ENCODE measurements at regions not wholly inside any gene's neighbourhood (a gene's known extent, or its start where the extent isn't known, plus 50 kb on each side); places are given as distances from the start of the nearest gene placed in this dataset.
"Not testable (repeated sequence)": the region's sequence is repeated elsewhere in the genome, so short reads cannot be mapped to it uniquely, and the experiment has no call there.

DNA sequence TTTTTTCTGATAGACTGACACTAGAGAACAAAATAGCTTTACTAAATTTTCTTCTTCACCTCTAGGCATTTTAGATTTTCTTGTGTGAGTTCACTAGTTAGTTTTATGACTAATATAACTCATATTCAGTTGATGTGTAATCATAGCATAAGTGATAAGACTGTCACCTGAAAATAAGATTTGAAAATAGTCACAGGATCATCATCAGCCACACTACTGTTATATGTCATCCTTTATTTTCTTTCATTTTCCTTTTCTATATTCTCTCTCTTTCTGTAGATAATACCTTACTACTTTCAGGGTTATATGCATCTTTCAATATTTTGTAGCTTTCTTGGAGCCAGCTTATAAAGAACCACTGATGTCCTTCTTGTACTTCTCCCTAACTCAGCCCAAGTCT, 292.6 kb downstream of the TDRD3 start:
- DNase-seq (ENCODE audit: low spot score): no peak

DNA sequence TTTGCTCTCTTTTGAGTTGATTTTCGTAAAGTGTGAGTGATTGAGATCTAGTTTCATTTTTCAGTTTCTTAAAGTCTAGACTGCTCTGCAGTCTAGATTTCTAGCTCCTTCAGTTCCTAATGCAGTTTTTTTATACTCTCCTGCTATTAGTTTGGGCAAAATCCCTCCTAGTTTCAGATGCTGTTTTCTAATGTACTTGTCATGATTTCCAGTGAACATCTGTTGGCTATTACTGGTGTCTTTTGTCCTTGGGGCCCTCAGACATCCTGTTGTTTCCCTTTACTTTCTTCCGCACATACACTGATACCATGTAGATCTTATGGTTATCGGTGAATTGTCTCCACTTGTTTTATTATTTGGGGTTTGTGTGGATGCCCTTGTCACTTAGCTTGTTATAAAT, 292.1 kb downstream of the TDRD3 start:
- DNase-seq (ENCODE audit: low spot score): no peak

DNA sequence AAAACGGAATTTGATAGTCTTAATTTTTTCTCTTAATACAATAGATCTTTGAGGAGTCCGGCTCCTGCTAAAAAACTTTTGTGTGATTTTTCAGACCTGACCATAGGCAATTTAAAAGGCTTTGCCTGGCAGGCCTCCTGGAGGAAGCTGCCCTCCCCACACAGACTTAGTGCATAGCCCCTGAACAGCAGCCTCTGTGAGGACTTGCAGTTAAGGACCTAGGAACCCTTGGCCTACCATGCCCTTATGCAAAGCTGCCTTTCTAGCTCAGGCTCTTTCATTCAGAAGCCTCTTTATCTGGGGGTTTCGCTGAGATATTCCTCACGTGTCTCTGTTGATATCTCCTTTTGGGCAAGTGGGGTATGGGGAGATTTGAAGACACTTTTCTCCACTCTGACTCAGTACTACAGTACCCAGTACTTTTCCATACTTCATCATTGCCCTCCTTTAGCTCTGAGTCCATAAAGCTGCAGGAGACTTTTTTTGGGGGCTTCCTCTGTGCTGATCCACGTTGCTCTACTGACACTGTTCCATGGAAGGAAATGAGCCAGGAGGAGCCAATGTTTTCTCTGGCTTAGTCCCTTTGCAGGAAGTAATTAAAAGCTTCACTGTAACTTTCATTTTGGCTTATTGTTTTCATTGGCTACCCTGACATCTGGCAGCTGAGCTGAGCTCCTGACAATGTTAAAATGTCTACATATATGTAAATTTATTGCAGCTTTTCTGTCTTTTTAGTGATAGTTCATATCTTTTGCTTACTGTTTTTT, 283.1 kb downstream of the TDRD3 start:
- DNase-seq (ENCODE audit: low spot score): no peak

DNA sequence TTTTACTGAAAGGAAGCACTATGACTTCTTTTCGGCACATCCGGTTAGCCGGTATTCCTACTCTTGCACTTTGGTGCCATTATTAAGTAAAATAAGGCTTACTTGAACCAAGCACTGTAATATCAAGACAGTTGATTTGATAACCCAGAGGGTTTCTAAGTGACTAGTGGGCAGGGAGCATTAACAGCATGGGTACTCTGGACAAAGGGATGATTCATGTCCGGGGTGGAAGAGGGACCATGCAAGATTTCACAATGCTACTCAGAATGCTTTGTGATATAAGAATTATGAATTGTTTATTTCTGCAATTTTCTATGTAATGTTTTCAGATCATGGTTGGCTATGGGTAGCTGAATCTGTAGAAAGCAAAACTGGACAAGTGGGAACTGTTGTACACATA, 282.1 kb downstream of the TDRD3 start:
- DNase-seq (ENCODE audit: low spot score): peak; percentile 24

DNA sequence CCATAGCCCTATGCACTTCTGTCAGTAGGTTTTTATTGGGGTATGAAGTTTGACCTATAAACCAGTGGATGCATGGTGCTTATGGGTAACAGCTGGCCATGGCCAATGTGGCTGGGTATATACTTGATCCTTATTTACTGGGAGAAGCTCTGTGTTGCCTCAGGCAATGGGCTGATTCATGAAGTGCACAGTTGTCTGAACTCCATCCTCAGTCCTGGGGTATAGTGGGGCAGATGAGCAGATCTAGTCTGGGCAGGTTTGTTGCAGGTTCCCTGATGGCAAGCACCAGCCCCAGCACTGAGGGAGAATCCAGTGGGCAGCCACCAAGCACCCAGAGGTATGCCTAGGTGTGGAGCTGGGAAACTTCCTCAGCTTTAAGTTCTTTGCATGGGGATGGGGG, 274.4 kb downstream of the TDRD3 start:
- DNase-seq (ENCODE audit: low spot score): no peak

DNA sequence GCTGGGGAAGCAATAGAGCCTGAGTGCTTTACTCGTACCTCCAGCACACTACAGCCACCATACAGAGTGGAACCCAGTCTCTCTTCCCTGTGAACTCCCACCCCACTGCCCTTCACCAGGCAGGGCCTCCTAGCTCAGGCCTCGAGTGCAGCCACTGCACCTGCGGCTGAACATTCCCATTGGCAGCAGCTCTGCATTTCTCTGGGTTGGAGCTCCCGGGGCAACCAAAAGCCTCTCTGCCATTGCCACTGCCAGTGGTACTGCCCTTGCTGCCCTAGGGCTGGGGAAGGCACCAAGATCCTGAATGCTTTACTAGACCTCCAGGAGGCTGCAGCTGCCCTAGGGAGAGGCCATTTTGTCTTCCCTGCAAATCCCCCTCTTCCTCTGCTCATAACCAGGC, 266.8 kb downstream of the TDRD3 start:
- no peak for DNase-seq (ENCODE audit: low spot score)

DNA sequence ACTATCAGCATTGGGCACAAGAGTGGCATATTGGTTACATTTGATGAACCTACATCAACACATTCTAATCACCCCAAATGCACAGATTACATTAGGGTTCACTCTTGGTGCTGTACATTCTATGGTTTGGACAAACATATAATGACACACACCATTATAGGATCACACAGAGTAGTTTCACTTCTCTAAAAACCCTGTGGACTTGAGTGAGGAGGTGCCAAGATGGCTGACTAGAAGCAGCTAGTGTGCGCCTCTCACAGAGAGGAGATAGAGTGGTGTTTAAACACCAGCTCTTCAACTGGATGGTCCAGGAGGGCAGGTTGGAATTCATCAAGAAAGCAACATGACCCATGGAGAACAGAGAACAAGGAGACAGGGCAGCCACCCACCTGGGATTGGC, 265.6 kb downstream of the TDRD3 start:
- DNase-seq (ENCODE audit: low spot score): no peak

DNA sequence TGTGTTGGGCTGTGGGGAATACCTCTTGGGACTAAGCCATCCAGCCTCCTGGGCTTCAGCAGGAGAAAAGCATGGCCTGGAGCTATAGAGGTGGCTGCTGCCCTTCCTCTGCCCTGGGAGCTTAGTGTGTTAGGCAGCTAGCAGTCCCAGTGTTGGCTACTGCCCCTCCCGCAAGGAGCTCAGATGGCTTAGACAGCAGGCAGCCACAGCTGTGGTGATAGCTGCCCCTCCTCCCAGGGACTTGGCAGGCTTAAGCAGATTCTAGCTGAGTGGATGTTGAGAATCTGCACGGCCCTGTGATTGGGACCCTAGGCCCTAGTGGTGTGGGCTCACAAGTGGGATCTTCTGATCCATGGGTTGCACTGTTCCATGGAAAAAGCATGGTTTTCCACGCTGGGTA, 264.5 kb downstream of the TDRD3 start:
- no peak for DNase-seq (ENCODE audit: low spot score)

DNA sequence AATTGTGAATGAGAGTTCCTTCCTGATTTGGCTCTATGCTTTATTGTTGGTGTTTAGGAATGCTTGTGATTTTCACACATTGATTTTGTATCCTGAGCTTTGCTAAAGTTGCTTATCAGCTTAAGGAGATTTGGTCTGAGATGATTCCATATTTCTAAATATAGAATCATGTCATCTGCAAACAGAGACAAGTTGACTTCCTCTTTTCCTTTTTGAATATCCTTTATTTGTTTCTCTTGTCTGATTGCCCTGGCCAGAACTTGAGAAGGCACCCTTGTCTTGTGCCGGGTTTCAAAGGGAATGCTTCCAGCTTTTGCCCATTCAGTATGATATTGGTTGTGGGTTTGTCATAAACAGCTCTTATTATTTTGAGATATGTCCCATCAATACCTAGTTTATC, 260.6 kb downstream of the TDRD3 start:
- DNase-seq (ENCODE audit: low spot score): not testable (repeated sequence)

DNA sequence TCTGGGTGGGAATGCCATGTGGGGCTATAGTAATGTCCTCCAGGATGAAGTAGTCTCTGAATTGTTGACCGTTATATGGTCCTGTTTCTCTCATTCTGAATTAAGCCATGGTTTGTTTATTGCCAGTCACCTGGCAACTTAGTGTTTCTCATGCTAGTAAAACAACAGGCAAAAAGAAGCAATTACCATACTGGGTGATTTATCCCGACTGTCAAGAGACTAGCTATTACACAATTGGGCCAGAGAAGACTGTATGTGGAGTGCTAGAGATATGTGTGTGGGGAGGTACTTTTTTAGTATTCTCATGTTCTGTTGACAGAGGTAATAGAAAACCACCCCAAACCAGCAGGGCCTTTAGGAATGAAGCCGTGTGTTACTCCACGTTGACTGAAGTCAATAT, 258.2 kb downstream of the TDRD3 start:
- DNase-seq (ENCODE audit: low spot score): no peak

DNA sequence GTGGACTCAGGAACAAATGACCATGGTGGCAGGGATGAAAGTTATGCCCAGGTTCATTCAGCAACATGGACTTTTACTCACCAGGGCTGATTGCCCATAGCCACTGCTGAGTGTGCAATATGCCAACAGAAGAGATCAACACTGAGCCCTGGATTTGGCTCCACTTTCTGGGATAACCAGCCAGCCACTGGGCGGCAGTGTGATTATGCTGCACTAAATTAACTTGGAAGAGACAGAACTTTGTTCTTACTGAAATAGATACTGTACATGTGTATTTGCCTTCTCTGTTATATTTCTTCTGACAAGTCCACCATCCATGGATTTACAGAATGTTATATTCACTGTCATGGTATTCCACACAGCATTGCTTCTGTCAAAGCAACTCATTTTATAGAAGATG, 257.4 kb downstream of the TDRD3 start:
- DNase-seq (ENCODE audit: low spot score): peak; percentile 35

DNA sequence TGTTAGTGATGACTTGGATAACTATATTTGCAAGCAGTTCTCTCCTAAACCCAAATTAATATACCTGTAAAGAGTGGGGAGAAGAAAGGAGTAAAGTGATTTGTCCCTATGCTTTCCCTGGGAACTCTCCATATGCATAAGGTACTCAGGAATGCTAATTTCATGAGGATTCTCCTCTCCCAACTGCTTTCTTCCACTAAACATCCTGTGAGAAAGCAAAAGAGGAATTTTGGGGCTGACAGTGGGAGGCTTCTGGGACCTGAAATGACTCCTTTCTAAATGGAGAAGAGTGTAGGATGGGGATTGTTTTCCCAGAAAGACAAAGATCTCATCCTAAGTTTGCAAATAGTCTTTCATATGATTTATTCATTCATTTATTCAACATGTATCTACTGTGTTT, 250.5 kb downstream of the TDRD3 start:
- DNase-seq (ENCODE audit: low spot score): no peak

DNA sequence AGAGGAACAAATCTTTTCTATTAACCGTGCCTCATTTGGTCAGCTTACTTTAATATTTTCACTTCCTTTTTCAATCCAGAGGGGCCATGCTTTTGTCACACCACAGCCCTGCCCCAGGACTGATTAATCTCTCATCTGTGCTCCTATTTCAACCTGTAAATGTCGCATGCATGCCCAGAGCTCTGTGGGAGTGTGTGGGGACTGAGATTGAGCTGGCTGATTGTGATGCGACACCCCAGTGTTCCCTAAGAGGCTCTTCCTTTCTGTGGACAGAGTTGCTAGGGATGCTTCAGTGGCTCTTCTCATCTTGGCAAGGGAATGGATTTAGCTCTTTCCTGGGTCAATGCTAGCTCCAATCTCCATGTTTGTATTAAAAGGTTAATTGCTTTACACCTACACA, 249.6 kb downstream of the TDRD3 start:
- DNase-seq (ENCODE audit: low spot score): no peak

DNA sequence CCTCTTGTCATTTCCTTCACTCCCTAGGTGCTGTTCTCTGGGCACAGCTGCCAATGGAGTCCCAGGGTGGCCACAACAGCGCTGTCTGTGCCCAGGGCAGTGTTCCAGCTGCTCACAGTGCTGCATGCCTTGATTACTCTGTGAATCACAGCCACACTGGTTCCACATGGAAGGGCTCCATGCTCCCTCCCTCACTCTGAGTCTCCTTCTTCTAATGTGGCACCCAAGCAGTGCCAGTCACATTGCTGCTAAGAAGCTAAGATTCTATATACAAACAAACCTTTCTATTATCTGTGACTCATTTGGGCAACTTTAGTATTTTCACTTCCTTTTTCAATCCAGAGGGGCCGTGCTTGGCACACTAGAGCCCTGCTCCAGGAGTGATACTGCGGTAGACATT, 248.7 kb downstream of the TDRD3 start:
- no peak for DNase-seq (ENCODE audit: low spot score)

DNA sequence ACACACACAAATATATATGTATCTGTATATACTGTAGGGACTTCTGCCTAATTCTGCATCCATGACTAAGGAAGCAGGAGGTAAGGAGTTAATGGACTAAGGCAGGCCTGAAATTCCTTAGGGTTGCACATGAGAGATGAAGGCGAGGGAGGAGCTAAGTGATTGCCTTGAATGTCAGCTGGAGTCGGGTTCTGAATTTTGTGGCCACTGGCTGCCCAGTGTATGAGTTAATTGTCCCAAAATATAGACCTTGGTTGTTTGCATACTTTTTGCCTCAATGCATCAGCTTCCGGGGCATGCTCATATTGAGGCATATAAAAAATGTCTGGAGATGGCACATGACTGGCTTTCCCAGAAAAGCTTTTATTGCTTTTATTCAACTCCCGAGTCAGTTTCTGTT, 245.5 kb downstream of the TDRD3 start:
- DNase-seq (ENCODE audit: low spot score): no peak

DNA sequence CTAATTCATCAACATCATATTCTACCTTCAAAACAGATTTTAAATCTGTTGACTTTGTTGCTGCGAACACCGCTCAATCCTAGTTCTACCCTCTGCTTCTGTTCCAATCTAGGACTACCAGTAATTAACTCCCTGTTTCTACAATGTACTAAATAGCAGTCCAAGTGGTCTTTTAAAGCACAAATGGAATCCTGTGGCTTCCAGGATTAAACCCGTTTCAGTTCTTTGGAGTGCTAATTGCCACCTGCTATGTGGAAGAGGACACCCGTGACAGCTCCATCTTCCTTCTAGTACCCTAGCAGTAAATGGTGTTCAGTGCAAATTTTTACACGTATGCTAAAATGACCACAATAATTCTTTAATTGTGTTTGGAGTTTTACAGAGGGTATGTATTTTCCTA, 232.1 kb downstream of the TDRD3 start:
- no peak for DNase-seq (ENCODE audit: low spot score)

DNA sequence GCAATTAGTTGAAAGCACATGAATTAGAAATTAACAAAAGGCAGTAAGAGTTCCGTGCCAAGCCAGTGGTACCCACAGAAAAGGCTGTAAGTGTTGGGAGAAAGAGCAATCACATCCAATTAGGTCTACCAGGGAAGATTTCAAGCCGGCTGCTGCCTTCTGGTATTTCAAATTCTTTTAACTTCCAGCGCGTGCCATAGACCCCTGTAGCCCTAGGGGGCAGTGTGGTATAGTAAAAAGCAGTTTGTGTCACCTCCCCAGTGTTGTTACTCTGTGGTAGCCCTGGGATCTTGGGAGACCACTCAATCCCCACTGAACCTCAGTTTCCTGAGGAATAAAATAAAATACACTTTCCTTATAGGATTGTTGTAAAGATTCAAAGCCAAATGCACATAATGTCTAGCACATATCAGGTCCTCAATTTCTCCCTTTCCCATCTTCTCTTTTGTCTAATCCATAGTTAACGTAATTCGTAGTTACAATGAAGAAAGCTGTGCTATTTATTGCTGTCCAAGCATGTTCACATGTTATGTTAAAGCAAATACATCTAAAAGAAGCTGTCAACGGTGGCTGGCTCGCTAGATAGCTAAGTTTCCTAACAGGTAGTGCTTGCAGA, 230.2 kb downstream of the TDRD3 start:
- DNase-seq (ENCODE audit: low spot score): peak; percentile 30

Measured in A172 (cell line).